Eye (tissue), 1 donor: ENCODE measurements at regions not wholly inside any gene's neighbourhood (a gene's known extent, or its start where the extent isn't known, plus 50 kb on each side); places are given as distances from the start of the nearest gene placed in this dataset.

ENCODE experiments used
- DNase-seq: peaks from one replicate; pipeline ENCODE4 v3.0.0-alpha.2; 2015

DNA sequence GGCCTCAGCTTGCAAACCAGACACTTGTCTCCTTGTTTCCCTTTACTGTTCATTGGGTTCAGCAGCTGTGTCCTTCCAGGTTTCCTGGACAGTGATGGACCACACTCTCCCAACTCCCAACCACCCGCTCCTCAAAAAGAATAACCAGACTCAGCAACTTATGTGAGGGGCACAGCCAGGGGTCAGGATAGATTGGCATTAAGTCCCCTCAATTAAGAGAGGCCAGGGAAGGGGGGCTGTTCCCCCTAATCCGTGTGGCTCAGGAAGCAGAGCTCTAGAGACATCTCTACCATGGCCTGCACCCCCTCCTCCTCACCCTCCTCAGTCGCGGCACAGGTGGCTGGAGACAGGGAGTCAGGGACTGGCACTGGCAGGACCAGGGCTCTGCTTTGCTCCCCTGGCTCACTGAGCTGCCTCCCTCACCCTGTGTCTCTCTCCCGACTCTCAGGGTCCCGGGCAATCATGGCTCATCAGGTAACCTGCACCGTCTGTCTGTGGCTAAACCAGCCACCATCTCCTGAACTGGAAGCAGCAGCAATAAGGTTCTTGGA, 111.7 kb downstream of the ZNF280B start:
- no peak for DNase-seq

DNA sequence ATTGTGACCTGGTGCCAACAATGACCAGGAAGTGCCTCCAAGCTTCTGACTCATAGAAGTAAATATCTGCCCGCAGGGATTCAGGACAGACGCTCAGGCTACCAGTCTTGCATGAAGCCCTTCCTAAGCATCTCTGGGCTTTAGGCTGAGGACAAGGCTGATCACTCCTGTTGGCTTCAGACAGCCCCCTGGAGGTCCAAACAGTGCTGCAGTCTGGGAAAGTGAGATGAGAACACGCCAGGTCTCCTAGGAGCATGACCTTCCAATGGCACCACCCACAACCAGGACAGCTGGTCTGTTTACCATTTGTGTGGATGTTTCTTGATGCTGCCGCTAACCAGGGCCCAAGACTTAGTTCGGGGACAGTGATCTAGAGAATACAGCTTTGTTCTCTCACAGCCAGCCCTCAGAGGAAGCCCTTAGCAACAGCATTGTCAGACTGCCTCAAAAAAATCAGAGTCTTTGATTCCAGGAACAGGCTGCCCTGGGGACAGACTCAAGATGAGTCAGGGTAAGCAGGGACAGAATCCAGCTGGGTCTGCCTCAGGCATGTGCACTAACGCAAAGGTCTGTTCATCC, 111.2 kb downstream of the ZNF280B start:
- DNase-seq: peak; percentile 73

DNA sequence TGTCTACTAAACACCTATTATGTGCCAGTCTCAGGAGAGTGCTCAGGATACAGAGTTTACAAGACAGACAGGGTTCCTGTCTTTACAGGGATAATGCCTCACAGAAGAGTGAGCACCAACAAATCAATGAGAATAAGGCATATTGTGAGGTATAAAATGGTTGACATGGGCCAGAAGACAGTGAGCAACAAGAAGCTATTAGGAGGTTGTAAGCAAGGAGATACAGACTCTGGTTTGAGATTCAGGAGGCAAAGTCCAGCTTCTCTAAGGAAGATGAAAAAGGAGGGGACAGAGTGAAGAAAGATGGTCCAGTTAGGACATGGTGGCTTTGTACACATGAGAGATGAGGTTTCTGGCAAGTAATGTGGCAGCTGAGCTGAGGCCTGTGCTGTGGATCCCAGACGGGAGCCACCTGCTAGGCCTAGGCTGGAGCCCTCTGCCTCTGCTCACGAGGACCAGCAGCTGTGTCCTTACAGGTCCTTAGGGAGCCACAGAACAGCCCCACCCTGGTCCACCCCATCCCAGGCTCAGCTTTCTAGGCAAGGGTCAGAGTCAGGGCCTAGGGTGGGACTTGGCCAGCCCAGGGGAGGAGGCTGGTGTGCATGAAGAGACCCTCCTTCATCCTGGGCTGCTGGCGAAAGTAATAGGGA, 110.5 kb downstream of the ZNF280B start:
- no peak for DNase-seq

DNA sequence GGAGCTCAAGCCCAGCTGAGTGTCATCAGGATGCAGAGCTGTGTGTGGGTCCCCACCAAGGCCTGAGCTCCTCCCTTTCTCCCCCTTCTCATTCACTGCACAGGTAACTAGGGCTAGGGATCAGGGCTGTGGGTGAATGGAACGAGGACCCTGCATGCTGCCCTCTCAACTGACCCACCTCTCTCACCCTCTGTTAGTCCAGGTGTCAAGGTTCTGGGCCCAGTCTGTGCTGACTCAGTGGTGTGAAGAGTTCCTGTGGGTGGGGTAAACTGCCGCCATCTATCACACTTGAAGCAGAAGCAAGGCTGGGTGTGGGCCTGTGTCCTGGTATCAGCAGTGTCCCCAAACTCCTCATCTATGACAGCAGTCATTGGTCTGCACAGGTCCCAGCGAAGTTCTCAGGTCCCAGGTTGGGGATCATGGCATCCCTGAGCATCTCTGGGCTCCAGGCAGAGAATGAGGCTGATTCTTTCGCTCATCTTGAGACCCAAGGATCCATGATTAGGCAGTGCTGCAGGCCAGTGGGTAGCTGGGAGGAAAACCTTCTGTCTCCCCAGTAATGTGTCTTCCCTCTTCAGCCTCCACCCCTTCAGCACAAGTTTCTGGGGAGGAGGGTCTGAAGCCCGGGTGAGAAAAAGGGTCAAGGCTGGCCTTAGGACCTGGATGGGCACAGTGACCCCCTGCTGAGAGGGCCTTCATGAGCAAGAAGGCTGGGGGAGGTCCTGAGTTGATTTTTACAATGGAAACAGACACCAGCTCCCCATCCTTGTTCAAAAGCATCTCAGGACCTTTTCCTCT, 109.8 kb downstream of the ZNF280B start:
- DNase-seq: no peak

DNA sequence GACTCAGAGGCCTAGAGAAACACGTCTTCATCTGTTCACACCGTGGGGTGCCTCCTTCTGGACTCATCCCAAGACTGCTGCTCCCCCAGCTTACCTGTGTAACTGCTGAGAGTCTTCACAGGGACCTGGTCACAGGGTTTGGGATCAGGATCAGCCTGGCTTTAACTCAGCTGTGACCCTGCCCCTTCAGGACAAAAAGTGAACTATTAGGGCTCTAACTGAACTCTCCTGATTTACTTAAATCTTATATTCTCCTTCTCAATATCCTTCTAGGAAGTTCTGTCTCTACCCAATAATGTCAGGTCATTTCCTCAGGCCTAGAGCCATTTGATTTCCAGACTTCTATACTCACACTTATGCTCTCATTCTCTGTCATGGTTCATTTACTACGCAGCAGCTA, 108.4 kb downstream of the ZNF280B start:
- DNase-seq: no peak

DNA sequence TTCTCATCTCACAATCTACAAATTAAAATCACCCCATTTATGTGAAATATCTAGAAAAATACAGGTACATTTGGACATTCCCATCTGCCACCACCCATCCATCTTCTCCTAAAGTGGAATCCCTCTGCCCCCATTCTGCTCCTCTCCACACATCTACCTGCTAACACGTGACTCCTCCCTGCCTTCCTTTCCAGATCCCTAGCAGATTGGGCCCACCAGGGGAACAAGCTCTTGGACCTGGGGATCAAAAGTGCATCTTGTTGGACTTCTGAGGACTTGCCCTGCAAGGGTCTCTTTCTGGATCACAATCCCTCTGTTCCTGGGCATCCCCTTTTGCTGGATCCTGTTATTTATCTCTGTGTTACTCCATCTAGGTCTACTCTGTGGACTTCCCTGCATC, 107.6 kb downstream of the ZNF280B start:
- DNase-seq: no peak

DNA sequence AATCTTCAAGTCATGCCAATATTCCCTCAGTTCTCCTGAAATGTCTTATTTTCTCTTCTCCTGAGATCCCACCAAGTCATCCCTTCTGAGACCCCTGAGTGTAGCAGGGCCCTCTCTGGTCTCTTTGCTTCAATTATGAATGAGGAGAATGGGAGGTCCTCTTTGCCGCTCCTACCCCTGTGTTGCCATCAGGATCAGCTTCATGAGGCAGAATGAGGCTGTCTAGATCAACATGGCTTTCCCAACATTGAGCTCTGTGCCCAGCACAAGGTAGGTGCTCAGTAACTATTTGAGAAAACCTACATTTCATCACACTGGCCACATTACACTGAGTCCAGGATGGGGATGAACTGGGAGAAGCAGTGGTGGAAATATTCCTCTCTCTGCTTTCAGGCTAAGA, 107.2 kb downstream of the ZNF280B start:
- DNase-seq: no peak

DNA sequence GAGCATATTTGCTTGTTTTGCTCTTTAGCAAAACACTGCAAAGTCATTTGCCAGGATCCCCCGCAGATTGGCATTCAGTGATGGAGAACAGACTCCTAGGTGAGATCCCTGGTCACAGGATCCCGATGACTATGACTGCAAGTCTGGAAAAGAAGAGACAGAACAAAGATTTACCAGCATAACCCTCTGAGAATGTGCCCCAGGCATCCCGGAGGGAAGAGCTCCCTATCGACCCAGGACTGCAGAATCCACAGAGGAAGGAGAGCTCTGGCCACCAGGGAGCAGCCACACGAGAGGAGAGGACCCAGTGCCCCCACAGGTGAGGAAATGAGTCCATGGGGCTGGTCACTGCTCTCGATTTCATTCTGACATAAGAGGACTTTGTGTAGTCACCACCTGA, 105.2 kb downstream of the ZNF280B start:
- no peak for DNase-seq

DNA sequence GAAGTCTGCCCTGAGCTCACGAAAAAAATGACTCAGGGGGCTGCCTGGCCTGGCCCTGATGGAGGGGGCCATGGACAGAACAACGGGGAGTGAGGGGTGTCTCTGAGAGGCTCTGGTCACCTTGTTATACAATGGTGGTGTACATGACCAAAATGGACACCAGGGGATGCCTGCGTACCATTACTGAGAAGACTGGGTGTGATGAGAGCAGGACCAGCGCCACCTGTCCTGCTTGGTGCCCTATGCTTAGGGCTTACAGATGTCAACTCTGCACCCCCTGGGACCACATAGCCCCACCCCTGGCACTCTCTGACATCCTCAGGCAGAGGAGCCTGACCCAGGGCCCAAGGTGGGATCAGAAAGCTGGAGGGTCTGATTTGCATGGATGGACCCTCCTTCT, 104.8 kb downstream of the ZNF280B start:
- DNase-seq: no peak

DNA sequence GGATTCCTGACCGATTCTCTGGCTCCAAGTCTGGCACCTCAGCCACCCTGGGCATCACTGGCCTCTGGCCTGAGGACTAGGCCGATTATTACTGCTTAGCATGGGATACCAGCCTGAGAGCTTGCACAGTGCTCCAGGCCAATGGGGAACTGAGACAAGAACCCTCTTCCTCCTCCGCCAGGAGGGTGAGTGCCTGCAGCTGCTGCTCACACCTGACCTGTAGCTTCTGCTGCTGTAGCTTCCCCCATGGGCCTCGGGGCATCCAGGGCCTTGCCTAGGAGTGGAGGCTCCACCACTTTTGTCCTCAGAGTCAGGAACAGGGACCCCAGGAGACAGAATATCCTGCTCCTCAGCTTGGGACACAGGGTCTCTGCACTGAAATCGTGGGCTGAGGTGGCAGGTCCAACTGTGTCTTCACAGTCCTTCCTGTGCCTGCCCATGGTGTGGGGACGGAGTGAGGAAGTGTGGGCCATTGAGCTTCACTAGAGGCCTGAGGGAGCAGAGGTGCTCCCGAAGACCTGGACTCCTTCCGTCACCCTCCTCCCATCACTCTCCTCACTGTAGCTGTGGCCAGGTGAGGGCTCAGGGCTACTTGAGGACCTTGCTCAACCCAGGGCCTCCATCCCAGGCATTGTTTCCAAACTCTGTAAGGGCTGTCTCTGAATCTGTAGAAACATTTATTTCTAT, 103.8 kb downstream of the ZNF280B start:
- DNase-seq: no peak

DNA sequence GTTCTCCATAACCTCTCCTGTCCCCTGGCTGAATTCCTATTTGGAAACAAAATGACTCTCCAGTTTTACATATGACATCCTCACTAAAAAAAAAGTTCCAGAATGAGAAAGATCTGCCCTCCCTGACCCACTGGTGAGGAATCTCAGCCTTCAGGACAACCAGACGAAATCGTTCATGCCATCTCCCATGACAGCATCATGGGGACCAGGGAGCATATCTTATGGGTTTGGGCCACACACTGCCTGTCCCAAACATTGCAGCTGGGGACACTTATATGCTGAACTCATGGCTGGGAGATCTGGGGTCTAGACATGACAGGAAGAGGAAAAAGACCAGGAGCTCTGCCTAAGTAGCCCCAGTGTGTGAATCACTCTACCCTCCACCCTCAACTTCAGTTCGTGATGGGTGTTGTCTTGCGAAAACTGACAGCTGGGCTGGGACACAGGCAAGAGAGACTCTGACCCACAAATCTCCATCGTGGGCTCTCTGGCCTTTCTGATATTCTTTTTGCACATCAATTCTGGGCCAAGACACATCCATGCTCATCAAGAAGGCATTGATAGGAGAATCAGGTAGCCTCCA, 102.0 kb downstream of the ZNF280B start:
- DNase-seq: no peak

DNA sequence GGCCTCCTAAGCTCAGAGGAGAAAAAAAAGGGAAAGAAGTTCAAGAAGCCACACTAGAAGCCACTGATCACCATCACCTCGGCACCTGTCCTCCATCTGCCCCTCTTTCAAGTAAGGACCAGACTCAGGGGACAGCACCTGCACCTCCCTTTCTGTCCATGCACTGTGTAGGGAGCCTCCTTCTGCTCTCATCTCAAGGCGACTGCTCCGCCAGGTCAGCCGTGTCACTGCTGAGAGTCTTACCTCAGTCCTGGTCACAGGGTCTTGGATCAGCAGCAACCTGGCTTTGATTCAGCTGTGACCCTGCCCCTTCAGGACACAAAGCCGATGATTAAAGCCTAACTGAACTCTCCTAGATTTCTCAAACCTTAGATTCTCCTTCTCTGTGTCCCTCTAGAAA, 101.5 kb downstream of the ZNF280B start:
- DNase-seq: no peak

DNA sequence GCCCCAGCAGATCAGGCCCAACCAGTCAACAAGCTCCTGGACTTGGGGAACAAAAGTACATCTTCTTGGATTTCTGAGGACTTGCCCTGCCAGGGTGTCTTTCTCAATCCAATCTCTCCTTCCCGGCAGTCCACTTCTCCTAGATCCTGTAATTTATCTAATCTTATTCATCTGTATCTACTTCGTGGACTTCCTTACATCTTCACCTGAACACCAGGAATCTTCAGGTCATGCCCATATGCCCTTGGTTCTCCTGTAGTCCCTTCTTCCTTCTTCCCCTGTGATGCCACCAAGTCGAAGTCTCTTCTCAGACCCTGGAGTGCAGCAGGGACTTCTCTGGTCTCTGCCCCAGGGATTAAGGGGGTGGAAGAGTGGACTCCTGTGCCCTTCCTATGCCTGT, 100.3 kb downstream of the ZNF280B start:
- no peak for DNase-seq

DNA sequence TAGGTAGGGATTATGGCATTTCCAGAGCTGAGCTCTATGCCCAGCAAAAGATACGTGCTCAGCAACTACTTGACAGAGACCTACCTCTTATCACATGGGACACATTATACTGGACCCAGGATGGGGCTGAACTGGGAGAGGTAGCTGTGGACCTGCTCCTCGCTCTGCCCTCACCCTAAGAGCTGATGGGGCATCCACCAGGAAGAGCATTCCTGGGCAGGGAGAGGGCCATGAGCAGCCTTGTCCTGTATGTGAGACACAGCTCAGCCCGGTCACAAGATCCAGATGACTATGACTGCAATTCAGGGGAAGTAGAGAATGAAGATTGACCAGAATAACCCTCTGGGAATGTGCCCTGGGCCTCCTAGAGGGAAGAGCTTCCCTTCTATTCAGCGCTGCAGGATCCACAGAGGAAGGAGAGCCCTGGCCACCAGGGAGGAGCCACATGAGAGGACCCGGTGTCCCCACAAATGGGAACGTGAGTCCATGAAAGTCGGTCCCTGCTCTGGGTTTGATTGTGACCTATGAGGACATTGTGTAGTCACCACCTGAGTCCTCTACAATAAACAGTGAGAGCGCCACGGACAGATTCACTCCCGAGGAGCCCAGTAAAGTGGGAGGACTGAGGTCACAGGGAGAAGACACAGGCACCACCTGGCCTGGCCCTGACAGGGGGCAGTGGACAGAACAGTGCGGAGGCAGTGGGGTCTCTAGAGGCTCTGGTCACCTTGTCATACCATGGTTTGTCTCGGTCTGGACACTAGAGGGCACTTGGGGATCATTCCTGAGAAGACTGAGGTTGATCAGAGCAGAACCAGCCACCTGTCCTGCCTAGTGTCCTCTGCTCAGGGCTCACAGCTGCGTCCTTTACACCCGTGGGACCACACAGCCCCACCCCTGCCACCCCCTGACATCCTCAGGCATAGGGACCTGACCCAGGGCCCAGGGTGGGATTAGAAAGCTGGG, 99.5 kb downstream of the ZNF280B start:
- DNase-seq: peak; percentile 71

DNA sequence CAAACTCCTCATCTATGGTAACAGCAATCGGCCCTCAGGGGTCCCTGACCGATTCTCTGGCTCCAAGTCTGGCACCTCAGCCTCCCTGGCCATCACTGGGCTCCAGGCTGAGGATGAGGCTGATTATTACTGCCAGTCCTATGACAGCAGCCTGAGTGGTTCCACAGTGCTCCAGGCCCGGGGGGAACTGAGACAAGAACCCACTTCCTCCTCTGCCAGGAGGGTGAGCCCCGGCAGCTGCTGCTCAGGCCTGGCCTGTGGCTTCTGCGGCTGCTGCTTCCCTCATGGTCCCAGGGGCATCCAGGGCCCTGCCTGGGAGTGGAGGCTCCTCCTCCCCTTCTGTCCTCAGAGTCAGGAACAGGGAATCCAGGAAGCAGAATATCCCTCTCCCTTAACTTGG, 98.4 kb downstream of the ZNF280B start:
- peak; percentile 52 for DNase-seq

DNA sequence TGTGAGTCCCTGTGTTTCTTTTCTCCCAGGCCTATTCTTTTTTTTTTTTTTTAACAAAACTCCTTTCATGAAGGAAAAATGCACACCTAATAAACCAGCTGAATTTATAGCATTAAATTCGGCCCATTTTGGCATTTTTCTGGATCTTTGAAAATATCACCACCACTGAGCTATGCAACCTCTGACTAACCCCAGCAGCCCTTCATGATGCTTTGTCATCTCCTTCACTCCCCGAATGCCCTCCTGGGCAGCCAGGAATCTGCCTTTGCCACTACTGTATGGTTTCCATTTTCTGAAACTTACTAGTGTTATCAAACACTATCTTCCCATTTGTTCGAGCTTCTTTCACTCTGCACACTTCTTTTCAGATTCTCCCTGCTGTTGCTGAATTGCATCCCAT, 97.9 kb downstream of the ZNF280B start:
- no peak for DNase-seq

DNA sequence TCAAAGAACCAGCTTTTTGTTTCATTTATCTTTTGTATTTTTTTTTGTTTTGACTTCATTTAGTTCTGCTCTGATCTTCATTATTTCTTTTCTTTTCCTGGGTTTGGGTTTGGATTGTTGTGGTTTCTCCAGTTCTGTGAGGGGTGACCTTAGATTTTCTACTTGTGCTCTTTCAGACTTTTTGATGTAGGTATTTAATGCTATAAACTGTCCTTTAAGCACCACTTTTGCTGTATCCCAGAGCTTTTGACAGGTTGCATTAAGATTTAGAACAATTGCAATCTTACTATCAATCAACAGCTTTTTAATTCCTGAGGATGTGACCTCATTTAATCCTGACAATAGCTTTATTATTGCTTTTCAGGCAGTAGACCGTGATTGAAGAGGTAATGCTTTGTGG, 94.3 kb downstream of the ZNF280B start:
- DNase-seq: no peak

DNA sequence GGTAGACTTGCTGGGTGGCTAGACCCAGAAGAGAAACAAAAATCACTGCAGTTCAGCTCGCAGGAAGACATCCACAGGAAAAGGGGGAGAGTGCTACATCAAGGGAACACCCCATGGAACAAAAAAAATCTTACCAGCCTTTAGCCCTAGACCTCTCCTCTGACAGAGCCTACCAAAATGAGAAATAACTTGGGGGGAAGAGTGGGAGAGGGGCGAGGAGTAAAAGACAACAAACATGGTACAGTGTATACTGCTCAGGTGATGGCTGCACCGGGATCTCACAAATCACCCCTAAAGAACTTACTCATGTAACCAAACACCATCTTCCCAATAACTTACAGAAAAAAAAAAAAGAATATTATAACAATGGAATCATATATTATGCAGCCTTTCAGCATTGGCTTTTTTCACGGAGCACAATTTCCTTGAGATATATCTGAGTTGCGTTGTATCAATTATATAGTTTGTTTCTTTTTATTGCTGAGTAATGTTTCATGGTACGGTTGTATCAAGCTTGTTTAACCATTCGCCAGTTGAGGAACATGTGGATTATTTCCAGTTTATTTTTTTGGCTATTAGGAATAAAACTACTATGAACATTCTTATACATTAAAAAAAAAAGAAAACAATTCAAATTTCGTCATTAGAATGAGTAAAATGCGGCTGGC, 90.9 kb downstream of the ZNF280B start:
- DNase-seq: no peak

DNA sequence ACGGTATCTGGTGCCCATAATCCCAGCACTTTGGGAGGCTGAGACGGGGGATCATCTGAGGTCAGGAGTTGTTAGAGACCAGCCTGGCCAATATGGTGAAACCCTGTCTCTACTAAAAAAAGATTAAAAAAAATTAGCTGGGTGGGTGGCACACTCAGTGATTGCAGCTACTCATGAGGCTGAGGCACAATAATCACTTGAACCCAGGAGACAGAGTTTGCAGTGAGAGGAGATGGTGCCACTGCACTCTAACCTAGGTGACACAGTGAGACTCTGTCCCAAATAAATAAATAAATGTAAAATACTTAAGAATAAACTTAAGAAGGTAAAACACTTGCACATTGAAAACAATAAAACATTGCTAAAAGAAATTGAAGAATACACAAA, 90.4 kb downstream of the ZNF280B start:
- no peak for DNase-seq

DNA sequence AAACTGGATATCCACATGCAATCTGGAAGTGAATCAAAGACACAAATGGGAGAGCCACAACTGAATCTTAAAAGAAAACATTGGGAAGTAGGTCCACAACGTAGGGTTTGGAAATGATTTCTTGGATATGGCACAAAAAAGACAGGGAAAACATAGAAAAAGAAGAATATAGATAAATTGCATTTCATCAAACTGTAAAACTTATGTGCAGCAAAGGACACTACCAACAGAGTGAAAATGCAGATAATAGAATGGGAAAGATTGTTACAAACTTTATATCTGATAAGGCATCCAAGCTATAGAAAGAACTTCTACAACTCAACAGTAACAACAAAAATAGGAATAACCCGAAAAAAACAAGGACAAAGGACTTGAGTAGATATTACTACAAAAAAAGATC, 89.6 kb downstream of the ZNF280B start:
- no peak for DNase-seq

DNA sequence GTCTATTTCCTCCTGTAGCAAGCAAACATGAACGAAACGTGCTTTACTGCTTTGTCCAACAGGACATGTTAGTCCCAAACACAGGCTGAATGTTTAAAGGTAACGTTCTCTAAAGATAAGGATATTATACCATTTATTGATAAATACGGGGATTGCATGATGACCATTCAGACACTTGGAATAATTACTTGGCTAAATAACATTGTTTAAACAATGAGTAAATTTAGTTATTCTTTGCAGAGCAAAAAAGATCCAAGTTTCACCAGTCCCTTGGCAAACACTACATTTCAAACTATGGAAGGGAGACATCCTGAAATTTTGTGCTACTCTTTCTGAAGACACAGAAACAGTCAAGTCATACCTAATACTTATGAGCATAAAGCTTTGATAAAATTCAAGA, 88.0 kb downstream of the ZNF280B start:
- DNase-seq: no peak
